B cell (primary cell): ENCODE measurements at regions not wholly inside any gene's neighbourhood (a gene's known extent, or its start where the extent isn't known, plus 50 kb on each side); places are given as distances from the start of the nearest gene placed in this dataset.

Experiments used
- ATAC-seq: fragments of 200-7000 bp; cut with Tn5 transposase; one replicate; pipeline ENCODE4 v1.10.0; 2021; ENCODE audit warnings: low read depth, mild to moderate bottlenecking, moderate number of reproducible peaks, moderate library complexity
- CTCF ChIA-PET: fragments of 350-600 bp; sonication (Branson Sonifier 250); formaldehyde crosslinking; loops from one replicate; lab custom pipeline; 2021; ENCODE audit warnings: antibody characterized with exemption, inconsistent platforms; lab: Charles Lee
- POLR2A ChIA-PET: fragments of 350-600 bp; sonication (Branson Sonifier 250); formaldehyde crosslinking; loops from one replicate; lab custom pipeline; 2021; ENCODE audit warnings: antibody characterized with exemption; lab: Charles Lee
- DNase-seq: peaks from one replicate; pipeline ENCODE4 v3.0.0; 2013
- H2AFZ ChIP-seq: 2 replicates; pipeline ENCODE4 v1.6.1; 2012; ENCODE audit warnings: mild to moderate bottlenecking, low read depth, low read length; ENCODE audit not compliant: insufficient read depth, poor library complexity, severe bottlenecking
- H3K27ac ChIP-seq, 2 donors: 1 replicate in 1 of 2; 2 replicates in 1 of 2; pipeline ENCODE4 v1.5.1; 2012 to 2013; ENCODE audit warnings: low read length in 2 of 2, mild to moderate bottlenecking in 2 of 2, moderate library complexity in 1 of 2
- H3K27me3 ChIP-seq, 4 experiments: fragments of 200-600 bp in 1 of 4; sonication (generic) in 1 of 4; replicated peaks in 1 of 4; 1 replicate in 2 of 4; 2 replicates in 2 of 4; pipeline versions ENCODE4 v1.6.1 to v1.7.0; 2013 to 2016; ENCODE audit warnings: low read length in 3 of 4, mild to moderate bottlenecking in 2 of 4, mixed read lengths in 1 of 4, moderate library complexity in 1 of 4; ENCODE audit not compliant: insufficient read depth in 4 of 4, control insufficient read depth in 3 of 4; ENCODE audit errors: control extremely low read depth in 1 of 4
- H3K36me3 ChIP-seq, 2 experiments: replicated peaks in 1 of 2; 1 replicate in 1 of 2; 2 replicates in 1 of 2; pipeline versions ENCODE4 v1.6.1 to v1.7.1; 2013; ENCODE audit warnings: low read length in 1 of 2; ENCODE audit not compliant: insufficient read depth in 2 of 2, control insufficient read depth in 1 of 2; ENCODE audit errors: control extremely low read depth in 1 of 2, extremely low read depth in 1 of 2
- H3K4me1 ChIP-seq, 2 donors: fragments of 200-600 bp in 1 of 2; sonication (generic) in 1 of 2; 1 replicate in 1 of 2; 2 replicates in 1 of 2; pipeline versions ENCODE4 v1.5.1 to v1.6.1; 2013 to 2017; ENCODE audit warnings: low read length in 2 of 2; ENCODE audit not compliant: control insufficient read depth in 2 of 2, insufficient read depth in 2 of 2
- H3K4me2 ChIP-seq: replicated peaks from 2 replicates; pipeline ENCODE3; 2012; ENCODE audit warnings: mild to moderate bottlenecking, low read depth, low read length; ENCODE audit not compliant: poor library complexity, severe bottlenecking
- H3K4me3 ChIP-seq, 5 experiments: fragments of 200-600 bp in 1 of 5; sonication (generic) in 1 of 5; 1 replicate in 3 of 5; 2 replicates in 2 of 5; pipeline versions ENCODE4 v1.5.1 to v1.7.0; 2011 to 2016; ENCODE audit warnings: low read length in 4 of 5, mild to moderate bottlenecking in 4 of 5, low read depth in 2 of 5, control low read depth in 1 of 5, moderate library complexity in 1 of 5; ENCODE audit not compliant: insufficient read depth in 1 of 5; ENCODE audit errors: control extremely low read depth in 1 of 5, extremely low read depth in 1 of 5
- H3K79me2 ChIP-seq: fragments of 200-600 bp; sonication (generic); one replicate; pipeline ENCODE4 v1.6.0; 2016; ENCODE audit warnings: low read length; ENCODE audit not compliant: control insufficient read depth, insufficient read depth
- H3K9ac ChIP-seq: fragments of 200-600 bp; sonication (generic); 2 replicates; pipeline ENCODE4 v1.6.1; 2017; ENCODE audit warnings: mild to moderate bottlenecking, low read length, moderate library complexity
- H3K9me3 ChIP-seq, 3 donors: one replicate each; pipeline versions ENCODE4 v1.6.1 to v1.7.1; 2013; ENCODE audit warnings: low read length in 2 of 3; ENCODE audit not compliant: control insufficient read depth in 2 of 3, insufficient read depth in 1 of 3; ENCODE audit errors: control extremely low read depth in 1 of 3
- H4K20me1 ChIP-seq: 2 replicates; pipeline ENCODE4 v1.6.0; 2012; ENCODE audit warnings: mild to moderate bottlenecking, low read length; ENCODE audit not compliant: insufficient read depth, control insufficient read depth, poor library complexity, severe bottlenecking
- H3K27ac Mint-ChIP-seq: one replicate; pipeline ENCODE4 v1.8.0; 2021; ENCODE audit warnings: mixed read lengths
- H3K27me3 Mint-ChIP-seq: one replicate; pipeline ENCODE4 v1.8.0; 2021; ENCODE audit warnings: mixed read lengths
- H3K4me1 Mint-ChIP-seq: one replicate; pipeline ENCODE4 v1.8.0; 2021; ENCODE audit warnings: mixed read lengths
- H3K4me3 Mint-ChIP-seq: one replicate; pipeline ENCODE4 v1.8.0; 2021; ENCODE audit warnings: mixed read lengths
- H3K9me3 Mint-ChIP-seq: one replicate; pipeline ENCODE4 v1.8.0; 2022; ENCODE audit warnings: mixed read lengths; ENCODE audit not compliant: insufficient read depth
- CTCF ChIP-seq: fragments of 200-600 bp; IDR thresholded peaks from one replicate; pipeline ENCODE4 v1.8.0; 2022; ENCODE audit warnings: antibody characterized with exemption, mild to moderate bottlenecking
- EZH2 ChIP-seq: IDR thresholded peaks from 2 replicates; pipeline ENCODE4 v1.6.1; 2012; ENCODE audit warnings: borderline replicate concordance, low read depth, mild to moderate bottlenecking, moderate library complexity, low read length; ENCODE audit not compliant: insufficient read depth, poor library complexity, severe bottlenecking
- WGBS: methylation state at CpG from one replicate; pipeline ENCODE4 v1.1.5; 2013; ENCODE audit warnings: missing lambda C conversion rate; ENCODE audit not compliant: insufficient coverage; 5-methylcytosine and 5-hydroxymethylcytosine counted together
- intact Hi-C: fragments of 100-400 bp; cut with micrococcal nuclease; formaldehyde crosslinking; loops from one replicate; pipeline ENCODE4 v1.10.0; 2022

- H3K36me3 ChIP-seq = no peaks in the 10 kb centered on the region
- no peaks in the 10 kb centered on the region for H4K20me1 ChIP-seq
- ATAC-seq = no peak
- H3K4me1 Mint-ChIP-seq = peaks cover 1% of the 10 kb centered on the region
- no peaks in the 10 kb centered on the region for H3K4me1 ChIP-seq
- ChIA-PET POLR2A (no interaction called here), CTCF (no interaction called here)
- no peak overlapping the region for H3K4me3 ChIP-seq
- H3K4me2 ChIP-seq = no peak overlapping the region
- no peak overlapping the region for H3K9ac ChIP-seq
- H3K9me3 ChIP-seq = peaks cover 0 to 6% (median 0%) of the 10 kb centered on the region in 3 donors
- DNase-seq = no peak
- H3K79me2 ChIP-seq = no peaks in the 10 kb centered on the region
- no peak for TF ChIP-seq CTCF
- TF ChIP-seq EZH2 = no peak
- no peak overlapping the region for H3K4me3 Mint-ChIP-seq
- H3K27ac Mint-ChIP-seq = no peak overlapping the region
- H2AFZ ChIP-seq = no peak overlapping the region
- peaks cover 4% of the 10 kb centered on the region for H3K27me3 Mint-ChIP-seq
- intact Hi-C loops = loop anchor here (10.0 kb wide), 1 partner anchor 127 kb away; no protein-coding TSS in a partner anchor
- H3K9me3 Mint-ChIP-seq = peaks cover 4% of the 10 kb centered on the region
- no peaks in the 10 kb centered on the region for H3K27me3 ChIP-seq
- no peak overlapping the region for H3K27ac ChIP-seq
- WGBS = 97% methylated on average over 12 of the region's 13 CpGs
Measured at GRCh38 chr6:170082067-170082466, 208.8 kb downstream of the DLL1 start.

- H3K27ac Mint-ChIP-seq = no peak overlapping the region
- Histone ChIP-seq H3K9me3 (peaks cover 0 to 4% (median 0%) of the 10 kb centered on the region in 3 donors), H3K4me2 (no peak overlapping the region), H3K27ac (no peak overlapping the region), H3K4me3 (no peak overlapping the region), H3K4me1 (no peaks in the 10 kb centered on the region), H3K79me2 (no peaks in the 10 kb centered on the region), H4K20me1 (no peaks in the 10 kb centered on the region), H3K36me3 (no peaks in the 10 kb centered on the region), H3K9ac (no peak overlapping the region), H2AFZ (no peak overlapping the region), H3K27me3 (no peaks in the 10 kb centered on the region)
- H3K27me3 Mint-ChIP-seq = peaks cover 4% of the 10 kb centered on the region
- ATAC-seq = no peak
- no peak for DNase-seq
- peaks cover 1% of the 10 kb centered on the region for H3K4me1 Mint-ChIP-seq
- H3K4me3 Mint-ChIP-seq = no peak overlapping the region
- ChIA-PET POLR2A (no interaction called here), CTCF (no interaction called here)
- intact Hi-C loops = loop anchor here (10.0 kb wide), 1 partner anchor 127 kb away; no protein-coding TSS in a partner anchor
- whole genome bisulfite sequencing = 62% methylated on average over 13 of the region's 13 CpGs
- no peak for TF ChIP-seq CTCF
- TF ChIP-seq EZH2 = no peak
- H3K9me3 Mint-ChIP-seq = peaks cover 4% of the 10 kb centered on the region
Measured at GRCh38 chr6:170081556-170081955, 209.3 kb downstream of the DLL1 start.
